ENCODE measurements at regions not wholly inside any gene's neighbourhood (a gene's known extent, or its start where the extent isn't known, plus 50 kb on each side); places are given as distances from the start of the nearest gene placed in this dataset.
"Not testable (repeated sequence)": the region's sequence is repeated elsewhere in the genome, so short reads cannot be mapped to it uniquely, and the experiment has no call there.

GRCh38 chr1:4122513-4123160, 222.6 kb upstream of the C1orf174 start:
- no peak for DNase-seq

- no peak for DNase-seq
These were observed 224.6 kb upstream of the C1orf174 start for GRCh38 chr1:4124631-4125145.

GRCh38 chr1:4126251-4126650, 226.2 kb upstream of the C1orf174 start:
- DNase-seq: no peak

- DNase-seq: no peak
These were observed 226.9 kb upstream of the C1orf174 start for GRCh38 chr1:4126731-4127591.

- no peak for DNase-seq
These were observed 227.6 kb upstream of the C1orf174 start for GRCh38 chr1:4127592-4128140.

GRCh38 chr1:4128616-4129015, 228.5 kb upstream of the C1orf174 start:
- no peak for DNase-seq

- DNase-seq: no peak
These were observed 229.6 kb upstream of the C1orf174 start for GRCh38 chr1:4129693-4130092.

- no peak for DNase-seq
These were observed 230.0 kb upstream of the C1orf174 start for GRCh38 chr1:4130096-4130495.

- no peak for DNase-seq
These were observed 231.7 kb upstream of the C1orf174 start for GRCh38 chr1:4131734-4132133.

GRCh38 chr1:4132352-4133296, 232.6 kb upstream of the C1orf174 start:
- no peak for DNase-seq

- DNase-seq: no peak
These were observed 233.3 kb upstream of the C1orf174 start for GRCh38 chr1:4133297-4133938.

- no peak for DNase-seq
These were observed 233.9 kb upstream of the C1orf174 start for GRCh38 chr1:4133939-4134321.

- DNase-seq: not testable (repeated sequence)
These were observed 235.8 kb upstream of the C1orf174 start for GRCh38 chr1:4135853-4136252.

- DNase-seq: no peak
These were observed 237.7 kb upstream of the C1orf174 start for GRCh38 chr1:4137621-4138415.

- no peak for DNase-seq
These were observed 239.6 kb upstream of the C1orf174 start for GRCh38 chr1:4139646-4140045.

GRCh38 chr1:4140241-4140640, 240.2 kb upstream of the C1orf174 start:
- no peak for DNase-seq

GRCh38 chr1:4140821-4141220, 240.7 kb upstream of the C1orf174 start:
- DNase-seq: no peak

GRCh38 chr1:4144349-4144971, 244.4 kb upstream of the C1orf174 start:
- no peak for DNase-seq

GRCh38 chr1:4146101-4146500, 246.0 kb upstream of the C1orf174 start:
- DNase-seq: no peak

- DNase-seq: no peak
These were observed 246.5 kb upstream of the C1orf174 start for GRCh38 chr1:4146614-4147013.

GRCh38 chr1:4147509-4147908, 247.4 kb upstream of the C1orf174 start:
- DNase-seq: no peak

All from NCI-H510A treated with DMSO at 0.1 percent for 48 hours (cell line).